CD4-positive, alpha-beta memory T cell (primary cell): ENCODE measurements at regions not wholly inside any gene's neighbourhood (a gene's known extent, or its start where the extent isn't known, plus 50 kb on each side); places are given as distances from the start of the nearest gene placed in this dataset.

Experiments used
- CTCF ChIA-PET: fragments of 350-600 bp; sonication (Branson Sonifier 250); formaldehyde crosslinking; loops from one replicate; lab custom pipeline; 2021; ENCODE audit warnings: inconsistent platforms; ENCODE audit not compliant: partially characterized antibody; lab: Charles Lee
- POLR2A ChIA-PET: fragments of 350-600 bp; sonication (Branson Sonifier 250); formaldehyde crosslinking; loops from one replicate; lab custom pipeline; 2021; ENCODE audit not compliant: partially characterized antibody; lab: Charles Lee
- DNase-seq, 5 donors: peaks; one replicate each; pipeline versions ENCODE4 v3.0.0 to v3.0.0-alpha.2; 2020 to 2022; ENCODE audit warnings: mixed read lengths in 1 of 5
- H3K27ac ChIP-seq: one replicate; pipeline ENCODE4 v1.7.0; 2013; ENCODE audit warnings: low read depth, low read length
- H3K27me3 ChIP-seq: 2 replicates; pipeline ENCODE4 v1.7.0; 2013; ENCODE audit warnings: mild to moderate bottlenecking, low read length, moderate library complexity; ENCODE audit not compliant: insufficient read depth
- H3K36me3 ChIP-seq: 2 replicates; pipeline ENCODE4 v1.7.0; 2013; ENCODE audit warnings: mild to moderate bottlenecking, low read length, moderate library complexity; ENCODE audit not compliant: insufficient read depth
- H3K4me1 ChIP-seq: 2 replicates; pipeline ENCODE4 v1.7.0; 2013; ENCODE audit warnings: mild to moderate bottlenecking, low read length, moderate library complexity; ENCODE audit not compliant: insufficient read depth
- H3K4me3 ChIP-seq, 2 donors: one replicate each; pipeline ENCODE4 v1.7.0; 2013; ENCODE audit warnings: low read length in 2 of 2, mild to moderate bottlenecking in 1 of 2
- H3K9me3 ChIP-seq, 2 donors: one replicate each; pipeline ENCODE4 v1.7.0; 2013; ENCODE audit warnings: low read length in 2 of 2, control low read depth in 1 of 2; ENCODE audit not compliant: control insufficient read depth in 1 of 2
- H3K27ac Mint-ChIP-seq, 7 donors: one replicate each; pipeline ENCODE4 v1.8.0; 2020 to 2021; ENCODE audit warnings: mixed read lengths in 7 of 7, mild to moderate bottlenecking in 6 of 7, inconsistent platforms in 3 of 7, moderate library complexity in 3 of 7
- H3K27me3 Mint-ChIP-seq, 2 donors: one replicate each; pipeline ENCODE4 v1.8.0; 2020 to 2021; ENCODE audit warnings: mixed read lengths in 2 of 2
- H3K36me3 Mint-ChIP-seq, 2 donors: one replicate each; pipeline ENCODE4 v1.8.0; 2020 to 2021; ENCODE audit warnings: mixed read lengths in 2 of 2, inconsistent platforms in 1 of 2, mild to moderate bottlenecking in 1 of 2
- H3K4me1 Mint-ChIP-seq, 4 donors: one replicate each; pipeline ENCODE4 v1.8.0; 2020 to 2021; ENCODE audit warnings: mixed read lengths in 4 of 4, mild to moderate bottlenecking in 1 of 4
- H3K4me3 Mint-ChIP-seq, 8 donors: one replicate each; pipeline ENCODE4 v1.8.0; 2020 to 2021; ENCODE audit warnings: mixed read lengths in 8 of 8, mild to moderate bottlenecking in 7 of 8, moderate library complexity in 6 of 8, inconsistent platforms in 3 of 8
- H3K9me3 Mint-ChIP-seq, 8 donors: one replicate each; pipeline ENCODE4 v1.8.0; 2020 to 2021; ENCODE audit warnings: mixed read lengths in 8 of 8, mild to moderate bottlenecking in 5 of 8, inconsistent platforms in 3 of 8, moderate library complexity in 1 of 8
- intact Hi-C: fragments of 100-400 bp; cut with micrococcal nuclease; formaldehyde crosslinking; loops from one replicate; pipeline ENCODE4 v1.15.1; 2023

DNA sequence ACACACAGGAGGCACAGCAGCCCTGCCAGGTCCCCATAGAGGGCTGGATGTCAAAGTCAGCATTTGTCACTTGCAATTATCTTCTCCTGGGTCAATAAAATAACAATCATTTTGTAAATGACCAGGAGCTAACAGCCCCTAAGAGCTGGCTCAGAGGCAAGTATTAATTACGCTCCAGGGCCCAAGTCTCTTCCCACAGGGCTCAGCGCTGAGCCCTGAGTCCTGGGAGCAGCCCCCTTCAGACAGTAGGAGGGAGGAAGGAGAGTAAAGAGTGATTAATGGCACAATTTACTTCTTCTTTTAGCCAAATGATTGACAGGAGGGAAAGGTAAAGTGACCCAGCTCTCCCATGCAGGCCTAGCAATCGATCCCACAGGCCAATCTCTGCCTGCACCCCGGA, 99.0 kb upstream of the DRD2 start:
- H3K4me3 ChIP-seq = no peak overlapping the region
- DNase-seq = no peak
- no peak overlapping the region for H3K27ac ChIP-seq
- H3K9me3 Mint-ChIP-seq = no peaks in the 10 kb centered on the region
- peaks cover 0 to 6% (median 5%) of the 10 kb centered on the region in 4 donors for H3K4me1 Mint-ChIP-seq
- no peak overlapping the region for H3K4me3 Mint-ChIP-seq
- H3K27ac Mint-ChIP-seq = no peak overlapping the region
- intact Hi-C loops = no loop called here
- H3K36me3 ChIP-seq = no peaks in the 10 kb centered on the region
- no peaks in the 10 kb centered on the region for H3K4me1 ChIP-seq
- peaks cover 7% of the 10 kb centered on the region in 2 donors for H3K27me3 Mint-ChIP-seq
- no peaks in the 10 kb centered on the region for H3K9me3 ChIP-seq
- ChIA-PET POLR2A (no interaction called here), CTCF (no interaction called here)
- H3K27me3 ChIP-seq = no peaks in the 10 kb centered on the region
- no peaks in the 10 kb centered on the region for H3K36me3 Mint-ChIP-seq

DNA sequence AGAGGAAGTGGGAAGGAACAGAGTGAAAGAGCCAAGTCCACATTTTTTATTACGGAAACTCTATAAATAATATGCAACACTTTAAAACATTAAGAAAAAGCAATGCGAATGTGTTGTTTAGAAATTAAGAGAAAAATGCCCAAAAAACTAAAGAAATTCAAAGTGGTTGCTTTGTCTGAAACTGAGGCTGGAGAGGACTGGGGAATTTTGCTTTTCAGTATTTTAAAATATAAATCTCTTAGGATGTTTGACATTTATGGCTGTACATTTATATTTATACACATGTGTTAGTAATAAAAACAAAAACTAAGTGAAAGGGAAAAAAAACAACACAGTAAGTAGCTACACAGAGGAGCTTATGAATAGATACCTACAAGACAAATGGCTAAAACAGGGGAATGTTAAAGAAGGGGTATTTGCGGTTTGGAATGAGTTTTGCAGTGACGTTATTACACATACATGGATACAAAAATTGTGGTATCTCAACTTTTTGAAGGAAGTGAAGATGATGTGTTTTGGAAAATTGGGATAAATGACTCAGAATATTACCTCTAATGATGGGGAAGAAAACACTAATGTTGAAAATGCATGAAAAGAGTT, 97.0 kb upstream of the DRD2 start:
- no peaks in the 10 kb centered on the region for H3K9me3 Mint-ChIP-seq
- H3K27ac Mint-ChIP-seq = no peak overlapping the region
- H3K27ac ChIP-seq = no peak overlapping the region
- intact Hi-C loops = no loop called here
- no peak overlapping the region for H3K4me3 Mint-ChIP-seq
- no peaks in the 10 kb centered on the region for H3K36me3 Mint-ChIP-seq
- H3K9me3 ChIP-seq = no peaks in the 10 kb centered on the region
- no peaks in the 10 kb centered on the region for H3K27me3 ChIP-seq
- ChIA-PET POLR2A (no interaction called here), CTCF (no interaction called here)
- H3K36me3 ChIP-seq = no peaks in the 10 kb centered on the region
- no peak for DNase-seq
- no peak overlapping the region for H3K4me3 ChIP-seq
- peaks cover 4 to 5% of the 10 kb centered on the region in 2 donors for H3K27me3 Mint-ChIP-seq
- H3K4me1 ChIP-seq = no peaks in the 10 kb centered on the region
- H3K4me1 Mint-ChIP-seq = no peaks in the 10 kb centered on the region

DNA sequence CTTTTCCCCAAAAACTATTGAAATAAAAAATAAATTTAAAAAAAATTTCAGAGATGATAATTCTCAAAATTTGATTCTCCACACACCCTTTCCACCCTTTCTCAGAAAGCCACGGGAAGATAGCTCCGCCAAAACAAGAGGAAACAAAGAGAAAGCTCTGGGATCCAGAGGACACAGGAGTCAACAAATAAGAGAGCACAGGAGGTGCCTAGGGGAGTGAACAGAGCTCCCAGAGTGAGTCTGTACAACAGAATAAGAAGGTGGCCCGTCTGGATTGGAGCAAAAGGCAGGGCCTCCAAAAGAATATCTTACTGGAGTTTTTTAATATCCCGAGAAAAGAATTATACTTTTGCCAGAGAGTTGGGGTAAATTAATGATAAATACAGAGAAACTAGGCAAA, 96.3 kb upstream of the DRD2 start:
- no peak overlapping the region for H3K4me3 ChIP-seq
- no peak for DNase-seq
- peaks cover 6 to 7% of the 10 kb centered on the region in 2 donors for H3K27me3 Mint-ChIP-seq
- no peaks in the 10 kb centered on the region for H3K9me3 ChIP-seq
- H3K4me1 ChIP-seq = no peaks in the 10 kb centered on the region
- intact Hi-C loops = no loop called here
- H3K27ac ChIP-seq = no peak overlapping the region
- no peak overlapping the region for H3K27ac Mint-ChIP-seq
- H3K36me3 Mint-ChIP-seq = no peaks in the 10 kb centered on the region
- H3K4me3 Mint-ChIP-seq = no peak overlapping the region
- no peaks in the 10 kb centered on the region for H3K4me1 Mint-ChIP-seq
- ChIA-PET CTCF (no interaction called here), POLR2A (no interaction called here)
- no peaks in the 10 kb centered on the region for H3K36me3 ChIP-seq
- H3K9me3 Mint-ChIP-seq = no peaks in the 10 kb centered on the region
- H3K27me3 ChIP-seq = no peaks in the 10 kb centered on the region

DNA sequence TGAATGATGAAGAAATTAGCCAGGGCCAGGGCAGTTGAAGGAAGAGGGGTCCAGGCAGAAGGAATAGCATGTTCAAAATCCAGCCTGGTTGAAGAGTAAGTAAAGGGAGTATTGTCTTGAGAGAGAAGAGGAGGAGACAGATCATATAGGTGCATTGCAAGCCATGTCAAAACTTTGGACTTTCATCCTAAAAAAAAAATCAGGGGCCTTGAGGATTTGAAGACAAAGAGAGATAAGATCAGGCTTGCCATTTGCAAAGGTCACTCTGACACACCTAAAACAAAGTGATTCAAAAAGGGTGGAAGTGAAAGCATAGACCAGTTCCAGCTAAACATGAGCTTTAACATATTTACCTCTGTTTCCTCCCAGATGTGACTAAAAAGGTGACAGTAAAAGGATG, 95.7 kb upstream of the DRD2 start:
- no peak overlapping the region for H3K4me3 Mint-ChIP-seq
- Histone ChIP-seq H3K4me1 (no peaks in the 10 kb centered on the region), H3K9me3 (no peaks in the 10 kb centered on the region), H3K27ac (no peak overlapping the region), H3K4me3 (no peak overlapping the region), H3K27me3 (no peaks in the 10 kb centered on the region), H3K36me3 (no peaks in the 10 kb centered on the region)
- no peak for DNase-seq
- no peaks in the 10 kb centered on the region for H3K4me1 Mint-ChIP-seq
- POLR2A ChIA-PET = no interaction called here
- intact Hi-C loops = no loop called here
- H3K36me3 Mint-ChIP-seq = no peaks in the 10 kb centered on the region
- no peaks in the 10 kb centered on the region for H3K9me3 Mint-ChIP-seq
- no peak overlapping the region for H3K27ac Mint-ChIP-seq
- CTCF ChIA-PET = no interaction called here
- peaks cover 6 to 8% of the 10 kb centered on the region in 2 donors for H3K27me3 Mint-ChIP-seq

DNA sequence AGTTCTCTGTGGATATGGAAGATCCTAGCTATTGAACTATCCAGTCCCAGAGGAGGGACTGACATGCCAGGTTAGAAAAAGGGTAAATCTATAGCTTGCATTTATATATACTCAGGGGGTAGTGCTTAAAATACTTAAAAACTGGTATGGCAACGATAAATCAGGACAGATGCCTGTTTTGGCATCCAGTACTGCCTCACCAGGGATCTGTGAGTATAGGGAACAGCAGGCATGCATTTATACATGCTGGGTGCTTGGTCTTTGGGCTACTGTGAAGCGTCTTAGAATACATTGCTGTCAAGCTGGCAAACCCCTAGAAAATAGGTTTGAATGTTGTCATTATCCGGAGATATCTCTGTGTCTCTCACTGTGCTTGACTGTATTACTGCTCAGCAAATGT, 94.2 kb upstream of the DRD2 start:
- intact Hi-C loops = no loop called here
- Mint-ChIP-seq H3K4me1 (no peaks in the 10 kb centered on the region), H3K9me3 (no peaks in the 10 kb centered on the region), H3K27ac (no peak overlapping the region), H3K27me3 (peaks cover 6 to 10% of the 10 kb centered on the region in 2 donors), H3K36me3 (no peaks in the 10 kb centered on the region), H3K4me3 (no peak overlapping the region)
- Histone ChIP-seq H3K4me3 (no peak overlapping the region), H3K27ac (no peak overlapping the region), H3K27me3 (no peaks in the 10 kb centered on the region), H3K9me3 (no peaks in the 10 kb centered on the region), H3K4me1 (no peaks in the 10 kb centered on the region), H3K36me3 (no peaks in the 10 kb centered on the region)
- DNase-seq = no peak
- ChIA-PET CTCF (no interaction called here), POLR2A (no interaction called here)

DNA sequence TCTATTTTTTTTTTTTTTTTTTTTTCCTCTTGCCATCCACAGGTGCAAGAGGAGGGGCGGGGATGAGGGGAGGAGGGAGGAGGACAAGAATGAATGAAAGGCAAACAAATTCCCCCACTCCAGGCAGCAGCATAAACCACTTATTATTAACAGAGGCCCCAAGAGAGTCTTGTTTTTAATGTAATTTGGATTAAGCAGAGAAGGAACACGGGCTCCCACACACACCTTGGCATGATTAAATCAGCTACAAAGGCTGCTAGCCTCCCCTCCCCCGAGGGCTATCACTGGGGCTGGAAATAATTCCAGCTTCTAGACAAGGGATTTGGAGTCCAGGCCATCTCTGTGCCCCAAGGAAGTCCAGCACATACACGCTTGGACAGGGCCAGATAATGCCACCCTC, 93.4 kb upstream of the DRD2 start:
- DNase-seq = no peak
- ChIA-PET POLR2A (no interaction called here), CTCF (no interaction called here)
- Histone ChIP-seq H3K27me3 (no peaks in the 10 kb centered on the region), H3K27ac (no peak overlapping the region), H3K36me3 (no peaks in the 10 kb centered on the region), H3K9me3 (no peaks in the 10 kb centered on the region), H3K4me1 (no peaks in the 10 kb centered on the region), H3K4me3 (no peak overlapping the region)
- intact Hi-C loops = no loop called here
- Mint-ChIP-seq H3K4me3 (no peak overlapping the region), H3K36me3 (no peaks in the 10 kb centered on the region), H3K27ac (no peak overlapping the region), H3K9me3 (no peaks in the 10 kb centered on the region), H3K4me1 (no peaks in the 10 kb centered on the region), H3K27me3 (peaks cover 8 to 10% of the 10 kb centered on the region in 2 donors)

DNA sequence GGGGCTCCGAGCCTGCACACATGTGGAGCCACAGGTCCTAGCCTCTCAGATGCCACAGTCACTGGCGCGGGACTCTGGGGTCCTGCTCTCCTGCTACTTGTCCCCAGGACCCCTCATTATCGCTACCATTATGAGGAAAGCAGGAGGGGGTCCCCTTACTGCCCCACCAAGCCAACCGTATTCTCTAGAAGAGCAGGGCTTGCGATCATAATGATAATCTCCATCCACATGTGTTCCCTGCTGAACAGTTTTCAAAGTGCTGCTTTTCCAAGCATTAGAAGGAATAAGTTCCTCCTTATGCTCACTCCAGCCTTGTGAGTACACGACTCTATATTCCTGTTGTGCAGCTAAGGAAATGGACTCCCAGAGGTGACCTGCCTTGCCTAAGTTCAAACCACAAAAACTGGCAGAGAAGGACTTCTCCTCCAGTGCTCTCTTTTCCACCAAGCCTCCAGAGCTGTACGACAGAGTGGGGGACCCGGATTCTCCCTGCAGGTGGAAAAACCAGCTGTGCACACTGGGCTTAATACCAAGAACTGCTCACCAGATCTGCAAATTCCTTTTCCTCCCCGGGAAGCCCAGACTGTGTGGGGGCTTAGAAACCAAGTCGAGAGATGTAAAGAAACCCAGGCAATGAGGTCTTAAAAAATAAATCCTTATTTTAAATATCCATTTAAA, 92.8 kb upstream of the DRD2 start:
- no peaks in the 10 kb centered on the region for H3K36me3 ChIP-seq
- H3K9me3 Mint-ChIP-seq = no peaks in the 10 kb centered on the region
- H3K4me3 ChIP-seq = no peak overlapping the region
- H3K27me3 Mint-ChIP-seq = peaks cover 8 to 10% of the 10 kb centered on the region in 2 donors
- ChIA-PET CTCF (no interaction called here), POLR2A (no interaction called here)
- H3K27ac ChIP-seq = no peak overlapping the region
- H3K9me3 ChIP-seq = no peaks in the 10 kb centered on the region
- DNase-seq = no peak
- H3K27me3 ChIP-seq = no peaks in the 10 kb centered on the region
- H3K4me1 Mint-ChIP-seq = no peaks in the 10 kb centered on the region
- no peak overlapping the region for H3K4me3 Mint-ChIP-seq
- H3K4me1 ChIP-seq = no peaks in the 10 kb centered on the region
- H3K36me3 Mint-ChIP-seq = no peaks in the 10 kb centered on the region
- intact Hi-C loops = no loop called here
- H3K27ac Mint-ChIP-seq = no peak overlapping the region
